ENCODE measurements at regions not wholly inside any gene's neighbourhood (a gene's known extent, or its start where the extent isn't known, plus 50 kb on each side); places are given as distances from the start of the nearest gene placed in this dataset.

GRCh38 chr18:42425025-42425424, 470.0 kb downstream of the PIK3C3 start:
- Histone ChIP-seq H3K4me2 (ENCODE audit: low read length) (no peak overlapping the region), H3K79me2 (ENCODE audit: insufficient read depth, low read depth, low read length) (no peaks in the 10 kb centered on the region), H3K4me1 (ENCODE audit: insufficient read depth, low read length, poor library complexity, severe bottlenecking) (no peaks in the 10 kb centered on the region), H3K9me2 (ENCODE audit: insufficient read depth, low read length) (no peaks in the 10 kb centered on the region), H3K9me3 (ENCODE audit: low read length) (no peaks in the 10 kb centered on the region), H4K20me1 (ENCODE audit: insufficient read depth, low read length) (no peaks in the 10 kb centered on the region), H3K4me3 (ENCODE audit: low read depth, low read length, poor library complexity, severe bottlenecking) (no peak overlapping the region), H2AFZ (ENCODE audit: low read length) (no peak overlapping the region), H3K36me3 (ENCODE audit: insufficient read depth, low read length) (no peaks in the 10 kb centered on the region), H3K27ac (ENCODE audit: low read depth, low read length, poor library complexity, severe bottlenecking) (no peak overlapping the region)
- BruUV-seq (replicated peaks): no TSS peak
- ChIA-PET CTCF (ENCODE audit: unreplicated experiment) (no interaction called here), POLR2A (no interaction called here)
- TF ChIP-seq EZH2phosphoT487 (IDR thresholded peaks at IDR 0.05; ENCODE audit: borderline replicate concordance, low read depth, low read length) (no peak), CTCF (conservative IDR thresholded peaks at IDR 0.05; ENCODE audit: low read length) (no peak)
- DNase-seq (ENCODE audit: low spot score): no peak
- intact Hi-C loops (cut with micrococcal nuclease; ENCODE audit: unreplicated experiment): no loop called here

GRCh38 chr18:42426496-42427015, 471.5 kb downstream of the PIK3C3 start:
- intact Hi-C loops (cut with micrococcal nuclease; ENCODE audit: unreplicated experiment): no loop called here
- Histone ChIP-seq H3K36me3 (ENCODE audit: insufficient read depth, low read length) (no peaks in the 10 kb centered on the region), H3K4me1 (ENCODE audit: insufficient read depth, low read length, poor library complexity, severe bottlenecking) (no peaks in the 10 kb centered on the region), H3K9me3 (ENCODE audit: low read length) (no peaks in the 10 kb centered on the region), H3K4me2 (ENCODE audit: low read length) (no peak overlapping the region), H3K4me3 (ENCODE audit: low read depth, low read length, poor library complexity, severe bottlenecking) (no peak overlapping the region), H3K9me2 (ENCODE audit: insufficient read depth, low read length) (no peaks in the 10 kb centered on the region), H4K20me1 (ENCODE audit: insufficient read depth, low read length) (no peaks in the 10 kb centered on the region), H3K27ac (ENCODE audit: low read depth, low read length, poor library complexity, severe bottlenecking) (no peak overlapping the region), H2AFZ (ENCODE audit: low read length) (no peak overlapping the region), H3K79me2 (ENCODE audit: insufficient read depth, low read depth, low read length) (no peaks in the 10 kb centered on the region)
- CTCF ChIA-PET (ENCODE audit: unreplicated experiment): no interaction called here
- DNase-seq (ENCODE audit: low spot score): no peak
- POLR2A ChIA-PET: no interaction called here
- TF ChIP-seq CTCF (conservative IDR thresholded peaks at IDR 0.05; ENCODE audit: low read length): no peak
- TF ChIP-seq EZH2phosphoT487 (IDR thresholded peaks at IDR 0.05; ENCODE audit: borderline replicate concordance, low read depth, low read length): no peak
- no TSS peak for BruUV-seq (replicated peaks)

- Histone ChIP-seq H3K79me2 (ENCODE audit: insufficient read depth, low read depth, low read length) (no peaks in the 10 kb centered on the region), H4K20me1 (ENCODE audit: insufficient read depth, low read length) (no peaks in the 10 kb centered on the region), H3K27ac (ENCODE audit: low read depth, low read length, poor library complexity, severe bottlenecking) (no peak overlapping the region), H3K4me2 (ENCODE audit: low read length) (no peak overlapping the region), H3K4me1 (ENCODE audit: insufficient read depth, low read length, poor library complexity, severe bottlenecking) (no peaks in the 10 kb centered on the region), H3K9me3 (ENCODE audit: low read length) (no peaks in the 10 kb centered on the region), H3K36me3 (ENCODE audit: insufficient read depth, low read length) (no peaks in the 10 kb centered on the region), H3K9me2 (ENCODE audit: insufficient read depth, low read length) (no peaks in the 10 kb centered on the region), H2AFZ (ENCODE audit: low read length) (no peak overlapping the region), H3K4me3 (ENCODE audit: low read depth, low read length, poor library complexity, severe bottlenecking) (no peak overlapping the region)
- BruUV-seq (replicated peaks): no TSS peak
- no peak for DNase-seq (ENCODE audit: low spot score)
- TF ChIP-seq CTCF (conservative IDR thresholded peaks at IDR 0.05; ENCODE audit: low read length) (no peak), EZH2phosphoT487 (IDR thresholded peaks at IDR 0.05; ENCODE audit: borderline replicate concordance, low read depth, low read length) (no peak)
- intact Hi-C loops (cut with micrococcal nuclease; ENCODE audit: unreplicated experiment): no loop called here
- CTCF ChIA-PET (ENCODE audit: unreplicated experiment): no interaction called here
- POLR2A ChIA-PET: interaction anchor here (0.6 kb wide), 1 partner anchor 1498 kb away, joined by 3 read pairs; no protein-coding TSS in a partner anchor
Observed at GRCh38 chr18:42429196-42429595, 474.2 kb downstream of the PIK3C3 start.
